ENCODE measurements at regions not wholly inside any gene's neighbourhood (a gene's known extent, or its start where the extent isn't known, plus 50 kb on each side); places are given as distances from the start of the nearest gene placed in this dataset.

DNA sequence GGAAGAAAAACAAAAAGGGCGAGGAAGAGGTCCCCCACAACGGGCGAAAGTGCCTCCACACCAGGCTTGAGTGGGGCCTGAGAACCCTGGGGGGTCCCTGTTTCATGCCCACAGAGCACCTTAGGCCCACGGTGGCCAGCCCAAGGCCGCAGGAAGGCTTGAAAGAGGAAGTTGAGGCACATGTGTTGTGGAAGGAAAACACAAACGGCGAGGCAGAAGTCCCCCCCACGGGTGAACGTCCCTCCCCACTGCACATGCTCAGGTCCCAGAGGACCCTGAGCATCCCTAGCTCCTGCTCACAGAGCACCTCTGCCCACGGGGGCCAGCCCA lies 371.5 kb downstream of the ALG10 start:
- DNase-seq (ENCODE audit: low read depth in 3 of 3, low spot score in 1 of 3) = no peak

- DNase-seq (ENCODE audit: low read depth in 3 of 3, low spot score in 1 of 3) = no peak
Observed at GRCh38 chr12:34394211-34395055, 372.1 kb downstream of the ALG10 start.

DNA sequence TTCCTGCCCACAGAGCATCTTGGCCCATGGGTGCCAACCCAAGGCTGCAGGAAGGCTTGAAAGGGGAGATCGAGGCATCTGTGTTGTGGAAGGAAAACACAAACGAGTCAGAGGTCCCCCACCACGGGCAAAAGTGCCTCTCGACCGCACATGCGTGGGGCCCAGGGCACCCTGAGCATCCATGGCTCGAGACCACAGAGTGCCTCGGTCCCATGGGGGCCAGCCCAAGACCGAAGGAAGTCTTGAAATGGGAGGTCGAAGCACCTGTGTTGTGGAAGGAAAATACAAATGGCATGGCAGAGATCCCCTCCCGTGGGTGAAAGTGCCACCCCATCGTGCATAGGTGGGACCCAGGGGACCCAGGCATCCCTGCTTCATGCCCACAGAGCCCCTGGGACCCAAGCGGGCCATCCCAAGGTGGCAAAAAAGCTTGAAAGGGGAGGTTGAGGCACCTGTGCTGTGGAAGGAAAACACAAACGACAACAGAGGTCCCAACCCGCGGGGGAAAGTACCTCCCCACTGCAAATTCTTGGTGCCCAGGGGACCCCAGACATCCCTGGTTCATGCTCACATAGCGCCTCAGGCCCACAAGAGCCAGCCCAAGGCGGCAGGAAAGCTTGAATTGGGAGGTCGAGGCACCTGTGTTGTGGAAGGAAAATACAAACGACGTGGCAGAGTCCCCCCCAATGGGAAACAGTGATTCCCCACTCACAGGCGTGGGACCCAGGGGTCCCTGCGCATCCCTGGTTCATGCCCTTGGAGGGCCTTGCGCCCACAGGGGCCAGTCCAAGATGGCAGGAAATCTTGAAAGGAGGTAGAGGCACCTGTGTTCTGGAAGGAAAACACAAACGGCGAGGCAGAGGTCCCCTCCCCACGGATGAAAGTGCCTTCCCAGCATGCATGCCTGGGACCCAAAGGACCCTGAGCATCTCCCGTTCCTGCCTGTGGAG lies 373.0 kb downstream of the ALG10 start:
- no peak for DNase-seq (ENCODE audit: low read depth in 3 of 3, low spot score in 1 of 3)

DNA sequence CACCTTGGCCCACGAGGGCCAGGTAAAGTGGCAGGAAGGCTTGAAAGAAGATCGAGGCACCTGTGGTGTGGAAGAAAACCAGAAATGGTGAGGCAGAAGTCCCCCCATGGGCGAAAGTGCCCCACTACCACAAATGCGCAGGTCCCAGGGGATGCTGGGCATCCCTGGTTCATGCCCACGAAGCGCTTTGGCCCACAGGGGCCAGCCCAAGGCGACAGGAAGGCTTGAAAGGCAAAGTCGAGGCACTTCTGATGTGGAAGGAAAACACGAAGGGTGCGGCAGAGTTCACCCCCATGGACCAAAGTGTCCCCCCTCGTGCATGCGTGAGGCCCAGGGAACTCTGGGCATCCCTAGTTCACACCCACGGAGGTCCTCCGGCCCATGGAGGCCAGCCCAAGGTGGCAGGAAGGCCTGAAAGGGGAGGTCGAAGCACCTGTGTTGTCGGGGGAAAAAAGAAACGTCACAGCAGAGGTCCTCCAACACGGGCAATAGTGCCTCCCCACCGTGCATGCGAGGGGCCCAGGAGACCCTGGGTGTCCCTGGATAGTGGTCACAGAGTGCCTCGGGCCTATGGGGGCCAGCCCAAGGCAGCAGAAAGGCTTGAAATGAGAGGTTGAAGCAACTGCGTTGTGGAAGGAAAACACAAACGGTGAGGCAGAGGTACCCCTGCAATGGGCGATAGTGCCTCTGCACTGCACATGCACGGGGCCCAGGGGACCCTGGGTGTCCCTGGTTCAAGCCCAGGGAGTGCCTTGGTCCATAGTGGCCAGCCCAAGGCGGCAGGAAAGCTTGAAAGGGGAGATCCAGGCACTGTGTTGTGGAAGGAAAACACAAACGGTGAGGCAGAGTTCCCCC lies 373.9 kb downstream of the ALG10 start:
- no peak for DNase-seq (ENCODE audit: low read depth in 3 of 3, low spot score in 1 of 3)

GRCh38 chr12:34396861-34397590 lies 374.7 kb downstream of the ALG10 start:
- no peak for DNase-seq (ENCODE audit: low read depth in 3 of 3, low spot score in 1 of 3)

DNA sequence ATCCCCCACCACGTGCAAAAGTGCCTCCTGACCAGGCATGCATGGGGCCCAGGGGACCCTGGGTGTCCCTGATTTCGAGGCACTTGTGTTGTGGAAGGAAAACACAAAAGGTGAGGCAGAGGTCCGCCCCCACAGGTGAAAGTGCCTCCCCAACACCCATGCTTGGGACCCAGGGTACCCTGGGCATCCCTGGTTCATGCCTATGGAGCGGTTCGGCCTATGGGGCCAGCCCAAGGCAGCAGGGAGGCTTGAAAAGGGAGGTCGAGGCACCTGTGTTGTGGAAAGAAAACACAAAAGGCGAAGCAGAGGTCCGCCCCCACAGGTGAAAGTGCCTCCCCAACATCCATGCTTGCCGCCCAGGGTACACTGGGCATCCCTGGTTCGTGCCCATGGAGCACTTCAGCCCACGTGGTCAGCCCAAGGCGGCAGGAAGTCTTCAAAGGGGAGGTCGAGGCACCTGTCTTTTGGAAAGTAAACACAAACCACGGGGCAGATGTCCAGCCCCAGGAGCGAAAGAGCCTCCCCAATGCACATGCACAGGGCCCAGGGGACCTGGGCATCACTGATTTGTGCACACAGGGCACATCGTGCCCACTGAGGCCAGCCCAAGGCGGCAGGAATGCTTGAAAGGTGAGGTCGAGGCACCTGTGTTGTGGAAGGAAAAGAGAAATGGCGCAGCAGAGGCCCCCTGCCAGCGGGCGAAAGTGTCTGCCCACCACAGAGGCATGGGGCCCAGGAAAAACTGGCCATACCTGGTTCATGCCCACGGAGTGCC lies 375.5 kb downstream of the ALG10 start:
- no peak for DNase-seq (ENCODE audit: low read depth in 3 of 3, low spot score in 1 of 3)

DNA sequence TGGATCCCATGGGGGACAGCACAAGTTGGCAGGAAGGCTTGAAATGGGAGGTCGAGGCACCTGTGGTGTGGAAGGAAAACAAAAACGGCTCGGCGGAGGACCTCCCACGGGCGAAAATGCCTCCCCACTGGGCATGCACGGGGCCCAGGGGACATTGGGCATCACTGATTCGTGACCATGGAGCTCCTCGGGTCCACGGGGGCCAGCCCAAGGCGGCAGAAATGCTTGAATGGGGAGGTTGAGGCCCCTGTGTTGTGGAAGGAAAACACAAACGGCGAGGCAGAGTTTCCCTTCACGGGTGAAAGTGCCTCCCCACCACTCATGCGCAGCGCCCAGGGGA lies 376.0 kb downstream of the ALG10 start:
- no peak for DNase-seq (ENCODE audit: low read depth in 3 of 3, low spot score in 1 of 3)

GRCh38 chr12:34398706-34399630 lies 376.7 kb downstream of the ALG10 start:
- no peak for DNase-seq (ENCODE audit: low read depth in 3 of 3, low spot score in 1 of 3)

GRCh38 chr12:34399631-34400410 lies 377.5 kb downstream of the ALG10 start:
- DNase-seq (ENCODE audit: low read depth in 3 of 3, low spot score in 1 of 3) = no peak

DNA sequence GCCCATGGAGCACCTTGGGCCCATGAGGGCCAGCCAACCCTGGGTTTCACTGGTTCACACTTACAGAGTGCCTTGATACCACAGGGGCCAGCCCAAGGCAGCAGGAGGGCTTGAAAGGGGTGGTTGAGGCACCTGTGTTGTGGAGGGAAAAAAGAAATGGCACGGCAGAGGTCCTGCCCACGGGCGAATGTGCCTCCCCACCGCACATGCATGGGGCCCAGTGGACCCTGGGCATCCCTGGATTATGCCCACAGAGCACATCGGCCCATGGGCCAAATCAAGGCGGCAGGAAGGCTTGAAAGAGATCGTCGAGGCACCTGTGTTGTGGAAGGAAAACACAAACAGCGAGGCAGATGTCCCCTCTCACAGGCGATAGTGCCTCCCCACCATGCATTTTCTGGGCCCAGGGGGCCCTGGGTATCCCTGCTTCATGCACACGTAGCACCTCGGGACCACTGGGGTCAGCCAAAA lies 378.1 kb downstream of the ALG10 start:
- DNase-seq (ENCODE audit: low read depth in 3 of 3, low spot score in 1 of 3) = no peak

DNA sequence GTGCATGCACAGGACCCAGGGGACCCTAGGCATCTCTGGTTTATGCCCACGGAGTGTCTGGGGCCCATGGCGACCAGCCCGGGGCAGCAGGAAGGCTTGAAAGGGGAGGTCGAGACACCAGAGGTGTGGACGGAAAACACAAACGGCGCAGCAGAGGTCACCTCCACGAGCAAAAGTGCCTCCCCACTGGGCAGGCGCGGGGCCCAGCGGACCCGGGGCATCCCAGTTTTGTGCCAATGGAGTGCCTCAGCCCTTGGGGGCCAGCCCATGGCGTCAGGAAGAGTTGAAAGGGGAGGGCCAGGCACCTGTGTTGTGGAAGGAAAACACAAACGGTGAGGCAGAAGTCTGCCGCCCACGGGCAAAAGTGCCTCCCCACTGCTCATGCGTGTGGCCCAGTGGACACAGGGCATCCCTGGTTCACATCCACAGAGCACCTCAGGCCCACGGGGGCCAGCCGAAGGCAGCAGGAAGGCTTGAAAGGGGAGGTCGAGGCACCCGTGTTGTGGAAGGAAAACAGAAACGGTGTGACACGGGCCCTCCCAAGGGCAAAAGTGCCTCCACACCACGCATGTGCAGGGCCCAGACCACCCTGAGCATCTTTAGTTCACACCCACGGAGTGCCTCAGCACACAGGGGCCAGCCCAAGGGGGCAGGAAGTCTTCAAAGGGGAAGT lies 378.8 kb downstream of the ALG10 start:
- DNase-seq (ENCODE audit: low read depth in 3 of 3, low spot score in 1 of 3) = no peak

GRCh38 chr12:34401659-34402227 lies 379.4 kb downstream of the ALG10 start:
- DNase-seq (ENCODE audit: low read depth in 3 of 3, low spot score in 1 of 3) = no peak

DNA sequence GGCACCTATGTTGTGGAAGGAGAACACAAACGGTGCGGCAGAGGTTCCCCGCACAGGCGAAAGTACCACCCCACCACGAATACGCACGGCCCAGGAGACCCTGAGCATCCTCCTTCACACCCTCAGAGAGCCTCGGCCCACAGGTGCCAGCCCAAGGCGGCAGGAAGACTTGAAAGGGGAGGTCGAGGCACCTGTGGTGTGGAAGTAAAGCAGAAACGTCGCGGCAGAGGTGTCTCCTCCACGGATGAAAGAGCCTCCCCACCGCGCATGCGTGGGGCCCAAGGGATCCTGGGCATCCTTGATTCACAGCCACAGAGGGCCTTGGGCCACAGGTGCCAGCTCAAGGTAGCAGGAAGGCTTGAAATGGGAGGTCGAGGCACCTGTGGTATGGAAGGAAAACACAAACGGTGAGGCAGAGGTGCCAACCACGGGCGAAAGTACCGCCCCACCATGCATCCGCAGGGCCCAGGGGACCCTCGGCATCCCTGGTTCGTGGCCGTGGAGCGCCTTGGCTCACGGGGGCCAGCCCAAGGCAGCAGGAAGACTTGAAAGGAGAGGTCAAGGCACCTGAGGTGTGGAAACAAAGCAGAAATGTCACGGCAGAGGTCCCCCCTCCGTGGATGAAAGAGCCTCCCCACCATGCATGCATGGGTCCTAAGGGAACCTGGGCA lies 380.1 kb downstream of the ALG10 start:
- no peak for DNase-seq (ENCODE audit: low read depth in 3 of 3, low spot score in 1 of 3)

DNA sequence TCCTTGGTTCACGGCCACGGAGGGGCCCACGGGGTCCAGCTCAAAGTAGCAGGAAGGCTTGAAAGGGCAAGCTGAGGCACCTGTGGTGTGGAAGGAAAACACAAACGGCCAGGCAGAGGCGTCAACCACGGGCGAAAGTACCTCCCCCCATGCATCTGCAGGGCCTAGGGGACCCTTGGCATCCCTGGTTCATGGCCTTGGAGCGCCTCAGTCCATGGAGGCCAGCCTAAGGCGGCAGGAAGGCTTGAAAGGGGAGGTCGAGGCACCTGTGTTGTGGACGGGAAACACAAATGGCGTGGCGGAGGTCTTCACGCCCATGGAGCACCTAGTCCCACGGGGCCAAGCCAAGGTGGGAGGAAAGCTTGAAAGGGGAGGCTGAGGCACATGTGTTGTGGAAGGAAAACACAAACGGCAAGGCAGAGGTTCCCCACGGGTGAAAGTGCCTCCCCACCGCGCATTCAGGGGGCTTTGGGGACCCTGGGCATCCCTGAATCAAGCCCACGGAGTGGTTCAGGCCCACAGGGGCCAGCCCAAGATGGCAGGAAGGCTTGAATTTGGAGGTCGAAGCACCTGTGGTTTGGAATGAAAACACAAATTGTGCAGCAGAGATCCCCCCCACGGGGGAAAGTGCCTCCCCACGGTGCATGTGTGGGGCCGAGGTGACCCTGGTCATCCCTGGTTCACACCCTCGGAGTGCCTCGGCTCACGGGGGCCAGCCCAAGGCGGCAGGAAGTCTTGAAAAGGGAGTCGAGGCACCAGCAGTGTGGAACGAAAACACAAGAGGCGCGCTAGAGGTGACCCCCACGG lies 380.8 kb downstream of the ALG10 start:
- DNase-seq (ENCODE audit: low read depth in 3 of 3, low spot score in 1 of 3) = no peak

- no peak for DNase-seq (ENCODE audit: low read depth in 3 of 3, low spot score in 1 of 3)
Observed at GRCh38 chr12:34403706-34404376, 381.5 kb downstream of the ALG10 start.
